HG02610 (cell line): ENCODE measurements at regions not wholly inside any gene's neighbourhood (a gene's known extent, or its start where the extent isn't known, plus 50 kb on each side); places are given as distances from the start of the nearest gene placed in this dataset.

Experiments
- ATAC-seq: cut with Tn5 transposase; IDR thresholded peaks from one replicate; pipeline ENCODE4 v1.9.1; 2021; ENCODE audit warnings: mild to moderate bottlenecking, moderate library complexity; ENCODE audit not compliant: unreplicated experiment

GRCh38 chr7:68321076-68321639, 1277.1 kb upstream of the AUTS2 start:
- no peak for ATAC-seq

- ATAC-seq, result no peak
Measured at GRCh38 chr7:68321776-68322496, 1276.3 kb upstream of the AUTS2 start.

DNA sequence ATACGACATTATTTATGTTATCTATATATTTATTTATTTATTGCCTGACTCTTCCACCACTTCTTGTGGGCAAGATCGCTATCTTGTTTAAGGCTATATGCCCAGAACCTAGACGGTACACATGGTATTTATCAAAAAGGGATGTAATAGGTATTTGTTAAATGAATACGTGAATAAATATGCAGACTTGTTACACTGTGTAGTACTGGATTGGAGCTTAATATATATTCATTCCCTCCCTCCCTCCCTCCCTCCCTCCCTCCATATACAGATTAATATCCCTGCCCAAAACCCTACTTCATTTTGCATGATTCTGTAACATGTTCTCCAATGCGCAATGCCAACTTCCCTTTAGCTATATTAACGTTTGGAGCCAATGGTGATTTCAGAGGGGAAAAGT, 1273.7 kb upstream of the AUTS2 start:
- ATAC-seq, result no peak

DNA sequence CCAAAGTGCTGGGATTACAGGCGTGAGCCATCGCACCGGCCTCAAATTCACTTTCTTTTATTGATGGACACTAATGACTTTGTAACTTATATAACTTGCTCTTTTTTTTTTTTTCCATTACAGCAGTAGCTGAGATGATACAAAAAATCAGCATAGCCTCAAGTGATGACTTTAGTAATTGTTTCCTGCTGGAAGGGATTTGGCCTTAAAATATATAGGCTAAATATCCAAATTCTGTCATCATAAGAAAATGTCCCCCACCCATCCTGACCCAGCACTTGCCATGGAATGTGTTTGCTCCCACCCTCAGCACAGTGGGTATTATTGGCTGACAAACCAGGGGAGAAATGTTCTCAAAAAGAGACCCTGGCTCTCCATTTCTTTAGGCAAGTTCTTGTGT, 1264.1 kb upstream of the AUTS2 start:
- ATAC-seq, result no peak

GRCh38 chr7:68334636-68335272, 1263.5 kb upstream of the AUTS2 start:
- ATAC-seq, result no peak

GRCh38 chr7:68336594-68336993, 1261.7 kb upstream of the AUTS2 start:
- ATAC-seq, result no peak

- no peak for ATAC-seq
Measured at GRCh38 chr7:68348401-68348800, 1249.9 kb upstream of the AUTS2 start.

- no peak for ATAC-seq
Measured at GRCh38 chr7:68362745-68363518, 1235.3 kb upstream of the AUTS2 start.

- ATAC-seq, result no peak
Measured at GRCh38 chr7:68364886-68365625, 1233.2 kb upstream of the AUTS2 start.

DNA sequence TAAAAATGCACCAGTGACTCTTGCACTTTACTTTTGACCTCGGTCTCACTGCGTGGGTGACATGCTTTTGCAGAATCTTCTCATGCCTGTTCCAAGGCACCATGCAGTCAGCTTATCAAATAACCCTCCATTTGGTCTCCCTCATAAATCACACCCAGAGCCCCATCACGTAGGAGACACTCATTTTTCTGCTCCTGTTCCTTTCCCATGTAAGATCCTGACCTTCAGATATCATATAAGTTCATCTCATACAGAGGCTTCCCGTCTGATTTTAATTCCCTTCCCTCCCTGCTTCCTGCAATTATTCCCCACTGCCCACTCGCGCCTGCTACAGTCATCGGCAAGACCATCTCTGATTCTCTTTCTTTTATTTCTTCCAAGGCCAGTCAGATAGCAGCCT, 1226.3 kb upstream of the AUTS2 start:
- ATAC-seq, result no peak

- ATAC-seq, result no peak
Measured at GRCh38 chr7:68376131-68376661, 1222.1 kb upstream of the AUTS2 start.

DNA sequence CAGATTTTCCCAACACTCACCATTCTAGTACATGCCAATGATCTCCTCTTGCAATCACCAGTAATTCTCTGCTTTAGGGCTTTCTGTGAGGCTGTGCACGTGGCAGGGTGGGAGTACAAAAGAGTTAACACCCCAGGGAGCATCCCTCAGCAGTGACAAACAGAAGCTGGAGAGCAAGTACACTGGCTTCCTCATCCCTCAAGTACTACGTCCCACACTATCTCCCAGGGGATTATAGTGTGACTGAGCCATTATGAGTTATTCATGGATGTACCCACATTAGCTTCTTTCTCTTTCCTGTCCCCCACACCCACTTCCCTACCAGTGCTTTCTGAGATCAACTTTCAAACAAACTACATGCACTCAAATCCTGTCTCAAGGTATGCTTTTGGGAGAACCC, 1216.5 kb upstream of the AUTS2 start:
- ATAC-seq, result no peak

DNA sequence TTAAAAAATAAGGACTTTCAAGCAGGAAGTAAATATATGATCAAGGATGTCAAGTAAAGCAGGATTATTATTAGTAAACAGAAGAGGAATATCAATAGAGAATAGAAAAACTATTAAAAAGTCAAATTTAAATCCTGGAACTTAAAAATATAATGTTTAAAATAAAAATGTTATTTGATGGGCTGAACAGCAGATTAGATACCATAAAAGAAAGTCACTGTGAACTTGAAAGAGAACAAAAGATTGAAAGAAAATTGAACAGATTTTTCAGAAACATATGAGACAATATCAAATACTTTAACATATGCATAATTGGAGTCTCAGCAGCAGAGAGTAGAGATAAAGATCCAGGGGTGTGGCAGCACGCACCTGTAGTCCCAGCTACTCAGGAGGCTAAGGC, 1213.7 kb upstream of the AUTS2 start:
- ATAC-seq, result no peak

GRCh38 chr7:68393051-68393450, 1205.2 kb upstream of the AUTS2 start:
- ATAC-seq, result no peak

DNA sequence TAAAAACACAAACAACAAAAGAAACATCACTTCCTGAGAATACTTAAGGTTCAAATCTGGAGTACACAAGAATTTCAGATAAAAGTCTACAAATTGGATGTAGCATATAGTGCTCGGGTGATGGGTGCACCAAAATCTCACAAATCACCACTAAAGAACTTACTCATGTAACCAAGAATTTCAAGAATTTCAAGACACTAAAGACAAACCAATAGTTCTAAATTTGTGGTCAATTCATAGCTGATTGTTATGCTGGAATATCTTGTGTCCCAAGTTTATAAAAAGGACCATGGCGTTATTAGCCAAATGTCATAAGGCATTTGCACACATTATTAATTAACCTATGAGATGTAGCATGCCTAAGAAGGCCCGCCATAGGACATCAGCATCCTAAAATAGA, 1204.1 kb upstream of the AUTS2 start:
- no peak for ATAC-seq

GRCh38 chr7:68399991-68400590, 1198.2 kb upstream of the AUTS2 start:
- ATAC-seq, result no peak

DNA sequence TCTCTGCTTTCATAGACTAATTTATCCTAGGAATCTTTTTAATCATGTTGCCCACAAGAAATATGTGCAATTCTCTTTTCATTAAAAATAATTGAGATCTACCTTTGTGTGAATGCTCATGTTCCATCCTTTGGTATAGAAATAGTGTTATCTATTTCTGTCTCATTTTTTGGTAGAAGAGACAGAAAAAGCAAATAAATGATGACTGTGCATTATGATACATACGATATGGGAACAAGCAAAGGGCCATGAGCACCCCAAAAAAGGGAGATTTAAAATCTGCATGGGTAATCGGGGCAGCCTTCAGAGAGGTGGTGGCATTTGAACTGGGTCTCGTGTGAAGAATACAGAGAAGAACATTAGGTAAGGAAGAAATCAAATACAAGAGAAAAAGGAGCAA, 1197.5 kb upstream of the AUTS2 start:
- no peak for ATAC-seq

DNA sequence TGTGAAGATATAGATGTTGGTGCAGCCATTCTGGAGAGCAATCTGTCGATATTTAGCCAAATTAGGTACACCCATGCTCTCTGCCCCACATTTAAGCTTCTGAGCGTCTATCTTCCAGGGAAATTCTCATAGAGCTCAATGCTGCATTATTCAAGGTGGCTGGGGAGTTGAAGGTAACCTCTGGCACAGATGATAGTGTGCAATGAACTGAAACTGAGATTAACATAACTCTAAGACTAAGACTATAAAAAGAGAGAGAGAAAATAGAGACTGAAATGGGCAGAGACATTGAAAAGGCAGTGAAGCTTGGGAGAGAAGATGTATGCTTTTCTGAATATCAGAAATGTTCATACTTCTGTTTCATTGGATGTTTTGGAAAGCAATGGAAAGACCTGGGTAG, 1197.0 kb upstream of the AUTS2 start:
- ATAC-seq, result no peak

GRCh38 chr7:68406480-68406879, 1191.8 kb upstream of the AUTS2 start:
- ATAC-seq, result no peak

GRCh38 chr7:68407460-68407859, 1190.8 kb upstream of the AUTS2 start:
- ATAC-seq, result no peak
